ENCODE measurements at regions not wholly inside any gene's neighbourhood (a gene's known extent, or its start where the extent isn't known, plus 50 kb on each side); places are given as distances from the start of the nearest gene placed in this dataset.

DNA sequence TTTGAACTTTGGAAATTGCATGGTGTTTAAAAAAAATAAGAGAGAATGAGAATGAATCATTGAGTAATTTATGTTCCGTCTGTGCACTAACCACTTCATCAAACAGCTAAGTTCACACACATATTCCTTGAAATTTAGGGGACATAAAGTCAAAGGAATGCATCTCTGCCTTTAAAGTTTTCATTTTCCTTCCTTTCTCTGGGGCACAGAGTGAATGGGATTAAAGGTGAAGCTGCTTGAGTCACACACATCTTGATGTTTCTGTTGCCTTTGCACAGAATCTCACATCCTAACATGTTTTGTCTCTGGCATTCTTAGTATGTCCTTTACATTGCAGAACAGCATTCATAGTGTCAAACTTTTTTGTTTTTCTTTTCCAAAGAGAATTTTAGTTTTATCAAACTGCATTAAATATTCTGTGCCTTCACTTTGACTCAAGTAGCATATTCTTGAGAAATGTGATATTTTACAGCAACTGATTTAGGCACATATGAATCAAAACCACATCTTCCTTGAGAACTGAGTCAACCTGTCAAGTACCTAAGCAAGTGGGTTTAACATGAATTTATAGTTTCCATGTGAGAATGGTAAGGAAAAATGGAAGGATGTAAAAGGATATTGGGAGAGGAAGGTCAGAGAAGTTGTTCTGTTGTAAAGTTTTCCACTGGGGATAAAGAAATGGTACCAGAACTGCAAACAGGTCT, 169.1 kb upstream of the THUMPD2 start:
- TF ChIP-seq, protein P1, sequence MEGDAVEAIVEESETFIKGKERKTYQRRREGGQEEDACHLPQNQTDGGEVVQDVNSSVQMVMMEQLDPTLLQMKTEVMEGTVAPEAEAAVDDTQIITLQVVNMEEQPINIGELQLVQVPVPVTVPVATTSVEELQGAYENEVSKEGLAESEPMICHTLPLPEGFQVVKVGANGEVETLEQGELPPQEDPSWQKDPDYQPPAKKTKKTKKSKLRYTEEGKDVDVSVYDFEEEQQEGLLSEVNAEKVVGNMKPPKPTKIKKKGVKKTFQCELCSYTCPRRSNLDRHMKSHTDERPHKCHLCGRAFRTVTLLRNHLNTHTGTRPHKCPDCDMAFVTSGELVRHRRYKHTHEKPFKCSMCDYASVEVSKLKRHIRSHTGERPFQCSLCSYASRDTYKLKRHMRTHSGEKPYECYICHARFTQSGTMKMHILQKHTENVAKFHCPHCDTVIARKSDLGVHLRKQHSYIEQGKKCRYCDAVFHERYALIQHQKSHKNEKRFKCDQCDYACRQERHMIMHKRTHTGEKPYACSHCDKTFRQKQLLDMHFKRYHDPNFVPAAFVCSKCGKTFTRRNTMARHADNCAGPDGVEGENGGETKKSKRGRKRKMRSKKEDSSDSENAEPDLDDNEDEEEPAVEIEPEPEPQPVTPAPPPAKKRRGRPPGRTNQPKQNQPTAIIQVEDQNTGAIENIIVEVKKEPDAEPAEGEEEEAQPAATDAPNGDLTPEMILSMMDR (IDR thresholded peaks at IDR 0.05) = no peak
- no peak for TF ChIP-seq POLR2A (IDR thresholded peaks at IDR 0.05)
